ENCODE measurements at regions not wholly inside any gene's neighbourhood (a gene's known extent, or its start where the extent isn't known, plus 50 kb on each side); places are given as distances from the start of the nearest gene placed in this dataset.

DNA sequence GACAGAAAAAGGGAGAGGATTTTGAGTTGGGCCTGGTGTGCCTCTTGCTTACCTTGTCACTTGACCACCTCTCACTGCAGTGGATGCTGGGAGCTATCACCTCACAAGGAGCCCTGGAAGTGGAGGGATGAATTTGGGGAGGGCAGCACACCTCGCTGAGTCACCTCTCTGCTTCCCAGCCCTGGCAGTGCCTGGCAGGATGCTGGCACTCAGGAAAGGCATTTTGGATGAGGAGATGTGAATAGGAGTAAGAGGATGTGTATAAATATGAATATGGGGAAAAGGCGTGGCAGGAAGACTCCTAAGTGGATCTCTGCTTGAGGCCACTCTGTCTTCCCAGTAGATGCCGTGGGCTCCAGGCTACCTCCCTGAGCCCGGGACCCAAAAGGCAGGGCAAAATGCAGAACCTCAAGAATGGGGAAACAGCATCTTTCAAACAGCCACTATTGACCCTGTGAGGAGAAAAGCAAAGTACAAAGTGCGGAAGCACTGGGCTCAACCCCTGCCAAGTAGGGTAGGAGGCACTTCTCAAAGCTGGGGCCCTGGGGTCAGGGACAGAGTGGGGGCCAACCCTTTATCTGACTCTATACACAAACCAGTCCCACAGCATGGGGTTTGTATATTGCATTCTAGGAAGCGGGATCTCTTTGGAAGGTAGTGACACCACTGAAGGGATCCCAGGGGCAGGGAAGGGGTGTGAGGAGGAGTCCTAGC is 164.5 kb upstream of the GLI2 start:
- TF ChIP-seq, protein P1, sequence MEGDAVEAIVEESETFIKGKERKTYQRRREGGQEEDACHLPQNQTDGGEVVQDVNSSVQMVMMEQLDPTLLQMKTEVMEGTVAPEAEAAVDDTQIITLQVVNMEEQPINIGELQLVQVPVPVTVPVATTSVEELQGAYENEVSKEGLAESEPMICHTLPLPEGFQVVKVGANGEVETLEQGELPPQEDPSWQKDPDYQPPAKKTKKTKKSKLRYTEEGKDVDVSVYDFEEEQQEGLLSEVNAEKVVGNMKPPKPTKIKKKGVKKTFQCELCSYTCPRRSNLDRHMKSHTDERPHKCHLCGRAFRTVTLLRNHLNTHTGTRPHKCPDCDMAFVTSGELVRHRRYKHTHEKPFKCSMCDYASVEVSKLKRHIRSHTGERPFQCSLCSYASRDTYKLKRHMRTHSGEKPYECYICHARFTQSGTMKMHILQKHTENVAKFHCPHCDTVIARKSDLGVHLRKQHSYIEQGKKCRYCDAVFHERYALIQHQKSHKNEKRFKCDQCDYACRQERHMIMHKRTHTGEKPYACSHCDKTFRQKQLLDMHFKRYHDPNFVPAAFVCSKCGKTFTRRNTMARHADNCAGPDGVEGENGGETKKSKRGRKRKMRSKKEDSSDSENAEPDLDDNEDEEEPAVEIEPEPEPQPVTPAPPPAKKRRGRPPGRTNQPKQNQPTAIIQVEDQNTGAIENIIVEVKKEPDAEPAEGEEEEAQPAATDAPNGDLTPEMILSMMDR (IDR thresholded peaks at IDR 0.05): no peak
- TF ChIP-seq POLR2A (IDR thresholded peaks at IDR 0.05): no peak
- TF ChIP-seq POLR2AphosphoS5 (IDR thresholded peaks at IDR 0.05): no peak
